DMS79 (cell line): ENCODE measurements at regions not wholly inside any gene's neighbourhood (a gene's known extent, or its start where the extent isn't known, plus 50 kb on each side); places are given as distances from the start of the nearest gene placed in this dataset.
A peak's percentile ranks its signal among the peaks of the same experiment; 100 is the strongest.

ENCODE experiments used
- DNase-seq: peaks from one replicate; lab custom pipeline; 2025; lab: John Stamatoyannopoulos, UW

GRCh38 chr12:45669792-45670191 lies 59.7 kb upstream of the ARID2 start:
- no peak for DNase-seq

- DNase-seq, result no peak
Observed at GRCh38 chr12:45670346-45671065, 59.0 kb upstream of the ARID2 start.

- DNase-seq, result no peak
Observed at GRCh38 chr12:45671254-45671653, 58.3 kb upstream of the ARID2 start.

- DNase-seq, result peak; percentile 40
Observed at GRCh38 chr12:45674181-45674977, 55.1 kb upstream of the ARID2 start.

GRCh38 chr12:45675534-45675933 lies 54.0 kb upstream of the ARID2 start:
- DNase-seq, result no peak
